HG02798 (cell line): ENCODE measurements at regions not wholly inside any gene's neighbourhood (a gene's known extent, or its start where the extent isn't known, plus 50 kb on each side); places are given as distances from the start of the nearest gene placed in this dataset.

Experiments
- ATAC-seq: cut with Tn5 transposase; IDR thresholded peaks from one replicate; pipeline ENCODE4 v1.9.1; 2021; ENCODE audit warnings: mild to moderate bottlenecking; ENCODE audit not compliant: unreplicated experiment, poor library complexity

DNA sequence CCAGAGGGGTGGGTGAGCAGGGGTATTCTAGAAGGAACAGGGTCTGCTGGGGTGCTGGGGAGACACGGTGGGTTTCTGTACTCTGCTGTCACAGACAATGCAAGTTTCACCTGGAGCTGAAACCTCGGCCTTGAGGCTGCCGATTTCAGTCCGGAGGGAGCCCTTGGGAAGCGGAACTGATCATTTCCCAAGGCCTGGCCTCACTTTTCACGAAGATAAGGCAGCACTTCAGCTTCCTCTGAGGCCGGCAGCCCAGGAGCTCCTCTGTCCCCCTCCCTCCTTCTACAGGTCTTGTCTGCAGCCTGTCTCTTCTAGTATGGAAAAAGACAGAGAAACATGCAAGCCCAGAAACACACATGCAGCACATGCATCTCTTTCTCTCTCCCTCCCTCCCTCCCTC, 242.1 kb downstream of the CDC5L start:
- no peak for ATAC-seq

DNA sequence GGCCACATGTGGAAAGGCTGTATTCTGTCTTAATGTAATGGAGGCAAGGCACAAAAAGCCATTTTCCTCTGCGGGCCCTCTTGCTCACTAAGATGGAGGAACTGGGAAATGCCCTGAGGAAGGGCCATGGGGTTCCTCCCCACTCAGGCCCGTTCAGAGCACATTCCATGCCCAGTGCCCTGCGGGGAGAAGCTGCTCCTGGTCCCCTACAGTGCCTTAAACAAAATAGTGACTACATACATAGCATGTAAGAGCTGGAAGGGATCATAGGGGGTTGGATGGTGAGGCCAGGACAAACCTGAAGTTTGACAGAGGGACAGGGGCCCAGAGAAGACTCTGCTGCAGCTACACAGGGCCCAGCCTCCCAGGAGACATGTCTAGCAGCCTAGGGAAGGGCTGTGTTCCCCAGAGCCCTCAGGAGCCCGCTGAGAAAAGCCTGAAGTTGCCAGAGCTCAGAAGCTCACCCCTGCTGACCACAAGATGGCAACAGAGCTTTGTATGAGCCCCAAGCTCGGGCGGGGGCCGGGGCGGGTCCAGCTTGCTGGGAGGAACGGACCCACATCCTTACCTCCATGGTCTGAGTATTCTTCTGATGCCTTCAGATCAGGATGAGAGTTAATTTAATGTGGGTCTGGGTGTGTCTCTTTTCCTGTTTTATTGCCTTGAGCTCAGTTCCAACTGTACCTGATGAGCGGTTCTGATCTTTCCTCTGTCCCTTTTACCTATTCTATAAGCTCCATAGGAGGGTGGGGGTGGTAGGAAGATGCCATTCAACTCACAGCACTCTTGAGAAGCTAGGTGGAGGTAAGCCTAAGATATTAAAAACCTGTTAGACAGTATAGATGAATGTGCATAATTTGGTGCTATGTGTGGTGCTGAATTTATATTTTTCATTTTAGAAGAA, 242.9 kb downstream of the CDC5L start:
- ATAC-seq = no peak

DNA sequence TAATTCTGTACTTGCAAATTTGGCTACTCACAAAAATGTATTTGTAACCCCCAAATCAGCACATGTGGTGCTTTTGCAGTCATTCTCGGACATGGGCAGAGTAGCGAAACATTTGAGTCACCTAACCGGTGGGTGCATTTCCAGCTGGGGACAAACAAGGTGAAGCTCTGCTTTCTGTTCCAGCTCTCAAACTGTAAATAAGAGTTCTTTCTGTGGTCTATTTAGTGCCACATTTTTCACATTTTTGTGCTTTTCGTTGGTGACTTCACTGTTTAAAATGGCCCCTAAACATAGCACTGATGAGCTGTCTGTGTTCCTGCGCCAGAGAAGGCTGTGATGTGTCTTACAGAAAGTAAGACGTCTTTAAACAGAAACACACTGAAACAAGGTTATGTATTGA, 244.5 kb downstream of the CDC5L start:
- no peak for ATAC-seq

DNA sequence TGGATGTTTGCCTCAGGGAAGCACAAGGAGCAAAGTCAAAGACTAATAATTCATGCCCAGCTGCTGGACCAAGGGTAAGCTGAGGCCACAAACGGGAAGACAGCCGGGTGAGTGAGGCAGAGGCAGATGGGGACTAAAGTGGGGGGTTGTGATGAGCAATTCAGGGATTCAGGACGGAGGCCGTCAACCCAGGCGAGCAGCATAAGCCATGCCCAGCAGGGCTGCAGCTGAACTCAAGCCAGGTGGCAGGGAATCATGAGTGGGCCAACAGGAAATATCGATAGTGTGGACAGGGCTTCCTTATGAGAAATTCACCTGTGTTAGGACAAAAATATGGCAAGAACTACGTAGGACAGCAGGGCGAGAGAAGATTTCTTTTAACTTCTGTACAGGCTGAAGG, 246.8 kb downstream of the CDC5L start:
- ATAC-seq = no peak

DNA sequence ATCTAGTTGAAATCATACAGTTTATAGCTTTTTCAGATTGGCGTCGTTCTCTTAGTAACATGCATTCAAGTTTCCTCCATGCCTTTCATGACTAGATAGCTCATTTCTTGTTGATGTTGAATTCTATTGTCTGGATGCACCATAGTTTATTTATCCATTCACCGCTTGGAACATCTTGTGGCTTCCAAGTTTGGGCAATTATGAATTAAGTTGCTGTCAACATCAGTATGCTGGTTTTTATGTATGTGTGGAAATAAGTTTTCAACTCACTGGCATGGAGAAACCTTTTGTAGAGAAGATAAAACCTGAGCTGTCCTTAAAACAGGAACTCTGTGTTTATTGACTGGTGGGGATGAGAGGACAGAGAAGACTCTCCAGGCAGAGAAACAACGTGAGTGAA, 248.0 kb downstream of the CDC5L start:
- ATAC-seq = no peak

DNA sequence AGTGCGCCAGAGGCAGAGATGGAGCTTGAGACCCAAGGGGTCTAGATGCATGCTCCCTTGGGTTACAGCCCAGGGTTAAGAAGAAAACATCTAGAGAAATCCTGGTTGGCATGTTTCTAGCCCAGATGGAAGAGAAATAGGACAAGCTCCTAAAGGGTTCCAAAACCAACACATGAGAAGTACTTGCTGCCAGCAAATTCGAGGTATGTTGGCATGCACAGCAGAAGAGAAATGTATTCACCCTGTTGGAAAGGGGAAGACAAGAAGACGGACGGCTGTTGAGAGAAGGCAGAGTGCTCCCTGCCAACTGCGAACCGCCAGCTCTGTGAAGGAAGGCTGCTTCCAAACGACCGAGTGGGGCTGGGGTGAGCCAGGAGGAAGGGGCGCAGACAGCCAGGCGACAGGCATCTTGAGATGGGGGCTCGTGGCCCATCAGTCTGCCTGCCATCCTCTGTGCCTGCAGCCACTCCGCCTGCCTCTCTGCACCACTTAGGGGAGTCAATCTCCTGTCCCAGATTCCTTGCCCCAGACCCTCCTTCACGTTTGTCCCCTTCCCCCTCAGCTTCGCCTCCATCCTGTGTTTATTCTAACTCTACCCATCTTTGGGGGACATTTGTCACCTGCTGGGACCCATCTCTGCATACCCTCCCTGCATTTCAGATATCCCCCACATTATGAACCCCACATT, 249.2 kb downstream of the CDC5L start:
- no peak for ATAC-seq

DNA sequence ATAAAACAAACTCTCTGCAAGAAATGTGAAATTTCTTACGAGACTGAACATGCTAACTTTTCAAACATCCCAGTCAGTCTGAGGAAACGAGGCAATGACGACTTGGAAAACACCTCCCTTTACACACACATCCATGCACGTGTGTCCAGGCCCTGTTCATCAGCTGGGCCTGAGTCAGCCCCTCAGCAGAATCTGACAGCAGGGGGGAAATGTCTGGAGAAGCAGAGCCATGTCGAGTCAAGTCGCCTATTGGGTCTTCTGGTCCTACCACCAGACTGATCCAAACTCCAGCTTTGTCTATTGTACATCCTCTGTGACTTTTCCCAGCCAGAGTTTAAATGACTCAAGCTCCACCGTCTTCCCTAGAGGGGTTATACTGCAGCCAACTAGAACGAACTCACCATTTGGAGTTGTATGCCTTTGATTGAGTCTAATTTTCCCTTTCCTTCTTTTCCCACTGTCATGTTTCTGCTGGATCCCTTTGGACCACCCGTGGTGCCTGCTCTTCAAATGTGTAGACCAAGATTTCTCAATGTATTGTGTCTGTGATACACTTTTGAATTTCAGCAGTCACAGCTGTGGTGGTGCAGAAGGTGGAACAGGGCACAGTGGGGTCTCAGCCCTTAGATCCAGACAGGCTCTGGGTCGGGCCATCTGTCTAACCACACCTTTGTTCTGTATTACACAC, 254.0 kb downstream of the CDC5L start:
- ATAC-seq = no peak

DNA sequence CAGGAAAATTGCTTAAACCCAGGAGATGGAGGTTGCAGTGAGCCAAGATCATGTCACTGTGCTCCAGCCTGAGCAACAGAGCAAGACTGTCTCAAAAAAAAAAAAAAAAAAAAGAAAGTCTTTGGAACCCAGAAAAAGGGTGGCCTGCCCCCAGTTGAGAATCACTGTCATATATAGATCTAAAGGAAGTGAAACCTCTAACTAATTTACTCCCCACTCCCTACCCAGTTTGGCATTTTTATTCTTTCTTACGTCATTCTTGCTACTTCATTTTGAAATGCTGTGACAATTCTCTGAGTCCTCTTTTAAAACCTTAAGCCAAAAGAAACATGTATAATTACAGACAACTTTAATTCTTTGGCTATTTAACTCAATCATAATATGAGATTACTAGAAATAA, 254.8 kb downstream of the CDC5L start:
- ATAC-seq = no peak

DNA sequence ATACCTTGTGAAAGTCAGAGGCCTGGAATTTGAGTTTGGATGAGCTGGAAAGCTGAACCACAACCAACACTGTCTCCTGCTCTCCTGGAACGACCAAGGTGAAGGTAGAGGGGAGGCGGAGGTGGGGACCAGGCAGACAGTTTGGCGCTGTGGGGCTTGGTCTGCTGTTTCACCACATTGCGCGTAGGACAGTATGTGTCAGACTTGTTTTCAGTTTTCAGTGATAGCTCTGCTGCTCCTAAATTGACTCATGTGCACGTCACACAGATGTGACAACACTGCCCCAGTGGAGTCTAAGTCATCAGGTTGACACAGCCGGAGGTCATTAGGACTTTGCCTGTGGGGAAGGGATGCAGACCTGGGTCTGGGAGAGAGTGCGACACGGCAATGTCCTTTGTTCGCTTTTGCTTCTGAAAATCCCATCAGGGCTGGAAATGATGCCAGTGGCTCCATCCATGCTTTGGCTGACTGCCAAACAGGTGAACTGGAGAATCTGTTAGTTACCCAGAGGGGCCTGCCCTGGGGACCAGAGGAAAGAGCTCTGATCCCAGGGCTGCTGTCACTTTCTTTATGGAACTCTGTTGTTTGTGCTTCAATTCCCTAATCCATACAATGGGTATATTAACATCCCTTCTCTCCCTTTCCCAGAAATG, 255.5 kb downstream of the CDC5L start:
- peak; percentile 84 for ATAC-seq

DNA sequence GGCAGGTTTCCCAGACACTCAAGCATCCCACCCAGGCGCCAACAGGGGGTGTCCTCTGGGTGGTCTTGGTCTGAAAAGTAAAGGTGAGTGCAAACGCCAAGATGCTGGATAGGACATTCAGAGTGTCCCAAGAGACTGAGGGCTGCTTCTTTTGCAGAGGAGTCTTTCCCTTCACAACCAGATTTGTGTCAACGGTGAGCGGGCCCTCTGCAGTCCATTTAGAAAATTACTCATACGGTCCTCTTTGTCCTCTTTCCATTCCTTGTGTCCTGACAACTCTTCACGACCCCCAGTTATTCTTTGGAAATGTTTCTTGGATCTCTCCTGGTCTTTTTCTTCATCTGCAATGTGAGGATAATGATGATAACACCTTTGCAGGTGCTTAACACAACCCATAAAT, 257.8 kb downstream of the CDC5L start:
- ATAC-seq = no peak

DNA sequence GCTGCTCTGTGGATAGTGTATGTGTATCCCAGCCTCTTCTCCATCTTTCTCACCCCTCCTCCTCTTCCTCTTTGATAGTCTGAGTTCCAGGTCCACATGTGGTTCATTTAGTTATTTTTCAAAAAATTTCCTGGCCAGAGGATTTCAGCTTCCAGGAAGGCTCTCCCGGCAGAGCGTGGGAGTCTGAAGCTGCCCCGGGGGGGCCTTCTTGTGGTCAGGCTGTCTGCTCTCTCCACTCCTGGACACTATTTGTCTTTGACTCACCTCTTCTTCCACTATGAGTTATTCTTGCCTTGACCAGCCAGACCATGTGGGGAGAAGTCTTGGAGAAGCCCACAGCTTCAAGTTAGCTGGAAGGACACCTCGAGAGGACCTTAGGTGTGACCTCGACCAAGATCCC, 258.8 kb downstream of the CDC5L start:
- ATAC-seq = no peak

DNA sequence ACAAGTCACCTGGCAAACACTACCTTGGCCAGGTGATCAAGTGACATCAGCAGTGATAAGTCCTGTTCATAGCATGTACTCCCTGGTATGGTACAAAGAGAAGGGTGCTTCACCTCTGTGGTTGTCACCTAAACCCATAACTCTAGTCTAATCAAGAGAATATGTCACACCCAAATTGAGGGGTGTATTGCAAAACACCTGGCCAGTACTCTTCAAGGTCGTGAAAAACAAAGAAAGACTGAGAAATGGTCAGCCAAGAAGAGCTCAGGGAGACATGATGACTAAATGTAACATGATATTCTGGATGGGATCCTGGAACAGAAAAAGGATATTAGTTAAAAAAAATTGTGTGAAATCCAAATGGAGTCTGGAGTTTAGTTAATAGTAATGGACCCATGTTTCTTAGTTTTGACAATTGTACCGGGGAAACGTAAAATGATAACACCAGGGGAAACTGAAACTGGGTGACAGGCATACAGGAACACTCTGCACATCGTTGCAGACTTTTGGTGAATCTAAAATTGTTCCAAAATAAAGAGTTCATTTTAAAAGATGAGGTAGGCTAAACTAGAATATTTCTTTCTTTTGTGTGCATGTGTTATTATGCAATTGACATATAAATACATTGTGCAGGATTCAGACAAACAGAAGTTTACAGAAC, 262.0 kb downstream of the CDC5L start:
- ATAC-seq = no peak

DNA sequence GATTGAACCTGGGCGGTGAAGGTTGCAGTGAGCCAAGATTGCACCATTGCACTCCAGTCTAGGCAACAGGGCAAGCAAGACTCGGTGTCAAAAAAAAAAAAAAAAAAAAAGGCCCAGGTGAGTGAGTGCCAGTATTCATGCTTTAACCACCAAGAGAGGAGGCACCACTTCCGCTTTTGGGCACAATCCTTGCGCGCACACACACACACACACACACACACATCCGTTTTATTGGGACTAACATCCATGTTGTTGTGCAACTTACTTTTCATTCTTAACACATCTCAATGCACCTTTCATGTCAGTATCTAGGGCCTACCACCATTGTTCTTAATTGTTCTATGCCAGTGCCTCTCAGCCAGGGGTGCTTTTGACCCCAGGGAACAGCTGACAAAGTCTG, 263.0 kb downstream of the CDC5L start:
- no peak for ATAC-seq

DNA sequence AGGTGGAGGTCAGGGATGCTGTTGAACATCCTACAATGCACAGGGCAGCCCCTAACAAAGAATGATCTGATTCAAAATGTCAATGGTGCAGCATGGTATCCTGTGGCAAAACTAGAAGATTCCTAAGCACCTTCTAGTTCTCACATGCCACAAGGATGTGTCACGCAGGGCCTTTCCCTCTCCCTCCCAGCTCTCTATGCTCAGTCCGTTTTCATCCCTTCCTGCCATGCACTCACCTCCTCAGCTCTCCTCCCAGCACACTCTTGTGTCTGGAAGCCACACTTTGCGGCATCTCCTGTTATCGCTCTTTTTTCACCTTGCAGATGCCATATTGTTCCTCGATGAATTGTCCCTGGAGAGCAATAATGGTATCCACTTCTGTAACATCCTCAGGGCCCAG, 263.4 kb downstream of the CDC5L start:
- no peak for ATAC-seq

DNA sequence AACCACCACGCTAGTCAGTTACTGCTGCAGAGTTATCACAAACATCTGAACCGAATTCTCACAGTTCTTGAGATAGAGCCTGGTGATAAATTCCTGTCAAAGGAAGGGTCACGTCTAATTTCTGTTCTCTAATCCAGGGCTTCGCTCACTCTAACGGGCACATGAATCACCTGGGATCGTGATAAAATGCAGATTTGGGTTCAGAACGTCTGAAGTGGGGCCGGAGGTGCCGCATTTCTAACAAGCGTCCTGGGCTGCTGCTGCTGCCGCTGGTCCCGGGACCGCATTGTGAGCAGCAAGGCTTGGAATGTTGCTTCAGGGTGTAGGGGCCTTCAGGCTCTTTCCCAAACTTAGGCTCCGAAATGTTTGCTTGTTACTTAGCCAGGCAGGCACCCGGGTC, 264.1 kb downstream of the CDC5L start:
- ATAC-seq = no peak

DNA sequence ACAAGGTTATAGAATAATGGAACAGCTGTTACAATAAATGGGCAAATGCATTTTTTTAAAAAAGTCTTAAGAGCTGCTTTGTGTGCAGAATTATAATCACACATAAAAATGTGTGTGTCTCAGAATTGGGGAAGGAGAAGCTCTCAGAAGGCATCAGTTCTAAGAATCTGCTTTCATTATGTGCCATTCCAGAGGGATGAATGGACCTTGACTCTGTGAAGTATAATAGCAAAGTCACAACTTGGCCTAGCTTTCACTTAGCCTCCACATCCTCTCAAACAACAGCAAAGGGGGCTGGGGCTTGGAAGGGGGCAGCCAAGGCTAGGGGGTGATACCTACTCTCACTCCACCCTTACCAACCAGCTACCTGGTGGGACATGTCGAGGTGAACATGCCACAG, 265.0 kb downstream of the CDC5L start:
- no peak for ATAC-seq

DNA sequence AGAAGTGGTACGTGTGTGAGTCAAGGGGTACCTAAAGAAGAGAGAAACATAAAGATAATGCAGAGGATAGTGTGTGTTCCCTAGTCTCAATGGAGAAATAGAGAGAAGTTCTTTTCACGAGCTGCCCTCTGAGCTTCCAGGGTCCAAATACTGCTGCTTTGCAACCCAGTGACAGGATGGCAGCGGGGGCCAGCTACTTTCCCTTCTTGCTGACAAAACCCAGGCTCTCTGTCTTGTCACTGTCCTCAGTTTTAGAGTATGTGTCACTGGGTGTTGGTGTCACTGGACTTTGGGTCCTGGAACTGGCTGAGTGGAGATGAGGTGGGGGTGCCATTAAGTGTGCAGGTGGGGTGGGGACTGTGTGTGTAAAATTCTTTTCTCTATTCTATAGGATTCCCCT, 265.6 kb downstream of the CDC5L start:
- no peak for ATAC-seq

DNA sequence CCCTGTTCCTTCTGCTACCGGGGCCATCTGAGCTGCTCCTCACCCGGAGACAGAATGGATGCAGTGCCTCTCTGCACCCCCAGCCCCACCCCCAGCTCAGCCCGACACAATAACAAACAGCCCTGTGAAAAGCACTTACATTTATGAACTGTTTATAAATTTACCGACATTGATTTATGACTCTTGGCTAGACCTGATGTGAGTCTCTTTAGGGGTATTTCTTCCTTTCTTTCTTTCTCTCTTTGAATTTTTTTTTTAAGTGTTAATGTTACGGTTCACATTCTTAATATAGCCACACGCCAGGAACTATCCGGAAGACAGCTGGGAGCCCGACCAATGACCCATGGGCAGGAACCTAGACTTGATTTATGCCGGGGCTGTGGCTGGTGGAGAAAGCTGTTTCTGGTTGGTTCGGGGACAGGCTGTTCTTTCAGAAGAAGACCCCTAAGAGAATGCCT, 266.3 kb downstream of the CDC5L start:
- no peak for ATAC-seq

DNA sequence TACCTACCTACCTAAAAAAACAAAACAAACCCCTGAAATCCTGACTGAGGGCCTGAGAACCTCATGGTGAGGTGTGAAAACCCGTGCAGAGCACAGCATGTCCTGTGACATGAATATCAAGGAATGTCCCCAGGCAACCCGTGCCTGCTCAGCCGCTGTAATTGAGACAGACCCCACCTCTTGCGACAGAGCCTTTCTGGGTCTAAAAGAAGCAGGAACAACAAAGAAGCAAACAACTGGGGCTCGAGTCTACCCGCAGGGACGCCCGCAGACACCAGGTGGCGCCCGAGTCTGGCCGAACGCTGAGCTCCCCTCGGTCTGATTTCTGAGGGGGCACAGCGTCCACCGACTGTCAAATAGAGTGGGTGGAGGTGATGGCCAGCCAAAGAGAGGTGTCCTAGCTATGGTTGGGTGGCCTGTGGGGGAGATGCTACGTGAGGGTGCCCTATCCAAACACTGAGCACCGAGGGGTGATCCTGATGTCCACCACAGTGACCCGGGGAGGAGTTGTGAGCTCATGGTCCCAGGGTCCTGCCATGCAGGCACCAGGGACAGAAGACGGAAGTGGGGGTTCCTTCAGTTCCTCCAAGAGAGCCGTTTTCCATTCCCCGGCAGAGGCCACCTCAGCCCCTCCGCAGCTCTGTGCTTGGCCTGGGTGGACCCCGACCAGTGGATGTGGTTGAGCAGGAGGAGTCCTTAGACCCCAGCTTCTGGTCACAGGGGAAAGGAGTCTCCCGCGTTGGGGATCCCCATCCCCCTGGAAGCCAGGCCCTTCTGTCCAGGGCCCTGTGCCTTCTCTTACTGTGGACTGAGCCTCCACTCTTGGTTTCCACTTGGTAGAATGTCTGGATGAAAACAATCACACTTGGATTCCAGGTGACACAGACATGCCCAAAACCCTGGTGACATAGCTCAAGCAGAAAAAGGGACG, 268.2 kb downstream of the CDC5L start:
- no peak for ATAC-seq
